ENCODE measurements at regions not wholly inside any gene's neighbourhood (a gene's known extent, or its start where the extent isn't known, plus 50 kb on each side); places are given as distances from the start of the nearest gene placed in this dataset.
A peak's percentile ranks its signal among the peaks of the same experiment; 100 is the strongest.
"Not testable (repeated sequence)": the region's sequence is repeated elsewhere in the genome, so short reads cannot be mapped to it uniquely, and the experiment has no call there.

GRCh38 chr13:65582160-65582559 is 1648.0 kb downstream of the PCDH9 start:
- no peak for DNase-seq

GRCh38 chr13:65564561-65564960 is 1665.6 kb downstream of the PCDH9 start:
- not testable (repeated sequence) for DNase-seq

GRCh38 chr13:65562305-65562704 is 1667.8 kb downstream of the PCDH9 start:
- DNase-seq, result no peak

GRCh38 chr13:65560936-65561335 is 1669.2 kb downstream of the PCDH9 start:
- DNase-seq, result no peak

- DNase-seq, result no peak
These were observed 1674.2 kb downstream of the PCDH9 start for GRCh38 chr13:65555962-65556361.

GRCh38 chr13:65553096-65553727 is 1676.9 kb downstream of the PCDH9 start:
- DNase-seq, result no peak

GRCh38 chr13:65551208-65551607 is 1678.9 kb downstream of the PCDH9 start:
- DNase-seq, result no peak

- no peak for DNase-seq
These were observed 1690.0 kb downstream of the PCDH9 start for GRCh38 chr13:65540175-65540574.

GRCh38 chr13:65535370-65535769 is 1694.8 kb downstream of the PCDH9 start:
- no peak for DNase-seq

- no peak for DNase-seq
These were observed 1697.9 kb downstream of the PCDH9 start for GRCh38 chr13:65532231-65532630.

- no peak for DNase-seq
These were observed 1699.4 kb downstream of the PCDH9 start for GRCh38 chr13:65530688-65531087.

- DNase-seq, result no peak
These were observed 1700.6 kb downstream of the PCDH9 start for GRCh38 chr13:65529541-65529940.

- no peak for DNase-seq
These were observed 1721.4 kb downstream of the PCDH9 start for GRCh38 chr13:65508745-65509144.

GRCh38 chr13:65508338-65508737 is 1721.8 kb downstream of the PCDH9 start:
- DNase-seq, result no peak

- no peak for DNase-seq
These were observed 1724.2 kb downstream of the PCDH9 start for GRCh38 chr13:65505941-65506340.

GRCh38 chr13:65504213-65504612 is 1725.9 kb downstream of the PCDH9 start:
- no peak for DNase-seq

- DNase-seq, result no peak
These were observed 1729.7 kb downstream of the PCDH9 start for GRCh38 chr13:65500481-65500880.

- DNase-seq, result no peak
These were observed 1730.9 kb downstream of the PCDH9 start for GRCh38 chr13:65499256-65499655.

- DNase-seq, result peak; percentile 33
These were observed 1732.9 kb downstream of the PCDH9 start for GRCh38 chr13:65497265-65497664.

- not testable (repeated sequence) for DNase-seq
These were observed 1739.4 kb downstream of the PCDH9 start for GRCh38 chr13:65490725-65491124.

- no peak for DNase-seq
These were observed 1741.5 kb downstream of the PCDH9 start for GRCh38 chr13:65488606-65489005.

GRCh38 chr13:65479692-65480091 is 1750.4 kb downstream of the PCDH9 start:
- no peak for DNase-seq

- DNase-seq, result no peak
These were observed 1756.9 kb downstream of the PCDH9 start for GRCh38 chr13:65473196-65473595.

GRCh38 chr13:65472336-65472735 is 1757.8 kb downstream of the PCDH9 start:
- no peak for DNase-seq

- DNase-seq, result no peak
These were observed 1759.4 kb downstream of the PCDH9 start for GRCh38 chr13:65470781-65471180.

All from DMS53 (cell line).